ENCODE measurements at regions not wholly inside any gene's neighbourhood (a gene's known extent, or its start where the extent isn't known, plus 50 kb on each side); places are given as distances from the start of the nearest gene placed in this dataset.

- no peak for DNase-seq
- Histone ChIP-seq H3K36me3 (replicated peaks in 1 of 2) (no peaks in the 10 kb centered on the region), H3K4me3 (no peak overlapping the region), H3K27ac (no peak overlapping the region), H3K9me3 (replicated peaks in 1 of 3) (peaks cover 0 to 4% (median 0%) of the 10 kb centered on the region in 3 donors), H3K4me1 (replicated peaks in 1 of 2) (no peaks in the 10 kb centered on the region), H3K27me3 (no peaks in the 10 kb centered on the region)
- TF ChIP-seq CTCF (IDR thresholded peaks at IDR 0.05) (no peak), POLR2A (IDR thresholded peaks at IDR 0.05) (no peak)
- intact Hi-C loops (cut with DNase I) = no loop called here
Measured at GRCh38 chr13:62578402-62578801, 1162.8 kb upstream of the PCDH20 start.

- H3K4me3 ChIP-seq = no peak overlapping the region
- H3K27me3 ChIP-seq = no peaks in the 10 kb centered on the region
- intact Hi-C loops (cut with DNase I) = no loop called here
- WGBS, 4 donors = 72 to 91% (median 80%) methylated on average over 3 of the region's 3 CpGs
- TF ChIP-seq POLR2A (IDR thresholded peaks at IDR 0.05) (no peak), CTCF (IDR thresholded peaks at IDR 0.05) (no peak)
- no peaks in the 10 kb centered on the region for H3K36me3 ChIP-seq (replicated peaks in 1 of 2)
- no peaks in the 10 kb centered on the region for H3K4me1 ChIP-seq (replicated peaks in 1 of 2)
- no peak for DNase-seq
- no peak overlapping the region for H3K27ac ChIP-seq
- H3K9me3 ChIP-seq (replicated peaks in 1 of 3) = no peaks in the 10 kb centered on the region
Measured at GRCh38 chr13:62564770-62565169, 1149.1 kb upstream of the PCDH20 start.

- no peaks in the 10 kb centered on the region for H3K36me3 ChIP-seq (replicated peaks in 1 of 2)
- TF ChIP-seq POLR2A (IDR thresholded peaks at IDR 0.05) (no peak), CTCF (IDR thresholded peaks at IDR 0.05) (no peak)
Measured at GRCh38 chr13:62563251-62563650, 1147.6 kb upstream of the PCDH20 start.

GRCh38 chr13:62556978-62557377 lies 1141.3 kb upstream of the PCDH20 start:
- H3K4me1 ChIP-seq (replicated peaks in 1 of 2) = no peaks in the 10 kb centered on the region
- no peak overlapping the region for H3K4me3 ChIP-seq
- WGBS, 4 donors = 77 to 84% (median 80%) methylated on average over 1 of the region's 1 CpG
- no peak for DNase-seq
- no peaks in the 10 kb centered on the region for H3K36me3 ChIP-seq (replicated peaks in 1 of 2)
- no peaks in the 10 kb centered on the region for H3K27me3 ChIP-seq
- TF ChIP-seq CTCF (IDR thresholded peaks at IDR 0.05) (no peak), POLR2A (IDR thresholded peaks at IDR 0.05) (no peak)
- intact Hi-C loops (cut with DNase I) = no loop called here
- no peaks in the 10 kb centered on the region for H3K9me3 ChIP-seq (replicated peaks in 1 of 3)
- no peak overlapping the region for H3K27ac ChIP-seq

More at GRCh38 chr13:62563251-62563650, 1147.6 kb upstream of the PCDH20 start:
- no peak overlapping the region for H3K4me3 ChIP-seq
- intact Hi-C loops (cut with DNase I) = no loop called here
- H3K27me3 ChIP-seq = no peaks in the 10 kb centered on the region
- DNase-seq = no peak
- 86 to 93% (median 91%) methylated on average over 1 of the region's 1 CpG for WGBS, 4 donors
- no peaks in the 10 kb centered on the region for H3K4me1 ChIP-seq (replicated peaks in 1 of 2)
- H3K9me3 ChIP-seq (replicated peaks in 1 of 3) = no peaks in the 10 kb centered on the region
- no peak overlapping the region for H3K27ac ChIP-seq
